RCC 7860 (cell line): ENCODE measurements at regions not wholly inside any gene's neighbourhood (a gene's known extent, or its start where the extent isn't known, plus 50 kb on each side); places are given as distances from the start of the nearest gene placed in this dataset.
"Not testable (repeated sequence)": the region's sequence is repeated elsewhere in the genome, so short reads cannot be mapped to it uniquely, and the experiment has no call there.

Source experiments
- DNase-seq: peaks from one replicate; pipeline ENCODE4 v3.0.0-alpha.2; 2015; ENCODE audit warnings: low spot score
- FAIRE-seq: peaks from 2 replicates; lab custom pipeline; 2012; peaks lifted over from hg19 to GRCh38; lab: Jason Lieb, UNC

- no peak for DNase-seq
- no peak for FAIRE-seq
Measured at GRCh38 chr2:238712011-238712410, 135.9 kb upstream of the TWIST2 start.

- DNase-seq, result no peak
- no peak for FAIRE-seq
Measured at GRCh38 chr2:238713198-238713826, 134.6 kb upstream of the TWIST2 start.

- FAIRE-seq, result no peak
- no peak for DNase-seq
Measured at GRCh38 chr2:238714038-238714528, 133.8 kb upstream of the TWIST2 start.

GRCh38 chr2:238716171-238716570, 131.7 kb upstream of the TWIST2 start:
- DNase-seq (no peak), FAIRE-seq (no peak)

- no peak for DNase-seq
- FAIRE-seq, result no peak
Measured at GRCh38 chr2:238716585-238716984, 131.3 kb upstream of the TWIST2 start.

- FAIRE-seq, result no peak
- no peak for DNase-seq
Measured at GRCh38 chr2:238717084-238717483, 130.8 kb upstream of the TWIST2 start.

GRCh38 chr2:238719641-238720040, 128.2 kb upstream of the TWIST2 start:
- no peak for FAIRE-seq
- DNase-seq, result no peak

- DNase-seq, result no peak
- FAIRE-seq, result no peak
Measured at GRCh38 chr2:238720232-238720672, 127.6 kb upstream of the TWIST2 start.

GRCh38 chr2:238722181-238722580, 125.7 kb upstream of the TWIST2 start:
- DNase-seq, result no peak
- no peak for FAIRE-seq

- DNase-seq (no peak), FAIRE-seq (no peak)
Measured at GRCh38 chr2:238722883-238723282, 125.0 kb upstream of the TWIST2 start.

- FAIRE-seq, result not testable (repeated sequence)
Measured at GRCh38 chr2:238723740-238724320, 124.1 kb upstream of the TWIST2 start.

GRCh38 chr2:238724728-238725127, 123.2 kb upstream of the TWIST2 start:
- no peak for FAIRE-seq
- no peak for DNase-seq

More at GRCh38 chr2:238723740-238724320, 124.1 kb upstream of the TWIST2 start:
- not testable (repeated sequence) for DNase-seq

- DNase-seq (no peak), FAIRE-seq (no peak)
Measured at GRCh38 chr2:238725298-238725697, 122.6 kb upstream of the TWIST2 start.

GRCh38 chr2:238726670-238727584, 121.0 kb upstream of the TWIST2 start:
- no peak for DNase-seq
- FAIRE-seq, result no peak

GRCh38 chr2:238727585-238728329, 120.1 kb upstream of the TWIST2 start:
- no peak for FAIRE-seq

GRCh38 chr2:238728330-238729260, 119.3 kb upstream of the TWIST2 start:
- no peak for FAIRE-seq
- DNase-seq, result no peak

More at GRCh38 chr2:238727585-238728329, 120.1 kb upstream of the TWIST2 start:
- no peak for DNase-seq

- DNase-seq, result no peak
- FAIRE-seq, result no peak
Measured at GRCh38 chr2:238729261-238729935, 118.5 kb upstream of the TWIST2 start.

GRCh38 chr2:238730001-238730669, 117.8 kb upstream of the TWIST2 start:
- FAIRE-seq, result no peak
- DNase-seq, result no peak

GRCh38 chr2:238730881-238731280, 117.0 kb upstream of the TWIST2 start:
- DNase-seq (no peak), FAIRE-seq (no peak)
